Transverse colon (tissue), 4 donors: ENCODE measurements at regions not wholly inside any gene's neighbourhood (a gene's known extent, or its start where the extent isn't known, plus 50 kb on each side); places are given as distances from the start of the nearest gene placed in this dataset.

Source experiments
- POLR2A ChIP-seq: fragments of 450-650 bp; IDR thresholded peaks from one replicate; pipeline ENCODE4 v1.6.1; 2016; ENCODE audit warnings: antibody characterized with exemption, mild to moderate bottlenecking, moderate library complexity
- POLR2AphosphoS5 ChIP-seq, 3 donors: sonication (generic); formaldehyde crosslinking; IDR thresholded peaks; one replicate each; pipeline ENCODE4 v1.6.1; 2016; ENCODE audit warnings: antibody characterized with exemption in 3 of 3
- TF ChIP-seq, protein P1 (sequence below), 5 experiments: fragments of 200-600 bp in 3 of 5; fragments of 450-650 bp in 2 of 5; sonication (generic) in 3 of 5; IDR thresholded peaks; 1 replicate in 2 of 5; 2 replicates in 3 of 5; pipeline ENCODE4 v1.5.1; 2016 to 2017; ENCODE audit warnings: antibody characterized with exemption in 5 of 5, inconsistent platforms in 3 of 5, mild to moderate bottlenecking in 2 of 5, moderate library complexity in 1 of 5

- TF ChIP-seq, protein P1, sequence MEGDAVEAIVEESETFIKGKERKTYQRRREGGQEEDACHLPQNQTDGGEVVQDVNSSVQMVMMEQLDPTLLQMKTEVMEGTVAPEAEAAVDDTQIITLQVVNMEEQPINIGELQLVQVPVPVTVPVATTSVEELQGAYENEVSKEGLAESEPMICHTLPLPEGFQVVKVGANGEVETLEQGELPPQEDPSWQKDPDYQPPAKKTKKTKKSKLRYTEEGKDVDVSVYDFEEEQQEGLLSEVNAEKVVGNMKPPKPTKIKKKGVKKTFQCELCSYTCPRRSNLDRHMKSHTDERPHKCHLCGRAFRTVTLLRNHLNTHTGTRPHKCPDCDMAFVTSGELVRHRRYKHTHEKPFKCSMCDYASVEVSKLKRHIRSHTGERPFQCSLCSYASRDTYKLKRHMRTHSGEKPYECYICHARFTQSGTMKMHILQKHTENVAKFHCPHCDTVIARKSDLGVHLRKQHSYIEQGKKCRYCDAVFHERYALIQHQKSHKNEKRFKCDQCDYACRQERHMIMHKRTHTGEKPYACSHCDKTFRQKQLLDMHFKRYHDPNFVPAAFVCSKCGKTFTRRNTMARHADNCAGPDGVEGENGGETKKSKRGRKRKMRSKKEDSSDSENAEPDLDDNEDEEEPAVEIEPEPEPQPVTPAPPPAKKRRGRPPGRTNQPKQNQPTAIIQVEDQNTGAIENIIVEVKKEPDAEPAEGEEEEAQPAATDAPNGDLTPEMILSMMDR (IDR thresholded peaks at IDR 0.05): no peak
- TF ChIP-seq POLR2AphosphoS5 (IDR thresholded peaks at IDR 0.05) (no peak), POLR2A (no peak)
Observed at GRCh38 chr3:188042466-188042865, 111.5 kb upstream of the LPP start.
